Transverse colon (tissue), 3 donors: ENCODE measurements at regions not wholly inside any gene's neighbourhood (a gene's known extent, or its start where the extent isn't known, plus 50 kb on each side); places are given as distances from the start of the nearest gene placed in this dataset.

Experiments
- POLR2A ChIP-seq: fragments of 450-650 bp; IDR thresholded peaks from one replicate; pipeline ENCODE4 v1.6.1; 2016; ENCODE audit warnings: antibody characterized with exemption, mild to moderate bottlenecking, moderate library complexity
- TF ChIP-seq, protein P1 (sequence below), 5 experiments: fragments of 200-600 bp in 3 of 5; fragments of 450-650 bp in 2 of 5; sonication (generic) in 3 of 5; IDR thresholded peaks; 1 replicate in 2 of 5; 2 replicates in 3 of 5; pipeline ENCODE4 v1.5.1; 2016 to 2017; ENCODE audit warnings: antibody characterized with exemption in 5 of 5, inconsistent platforms in 3 of 5, mild to moderate bottlenecking in 2 of 5, moderate library complexity in 1 of 5

DNA sequence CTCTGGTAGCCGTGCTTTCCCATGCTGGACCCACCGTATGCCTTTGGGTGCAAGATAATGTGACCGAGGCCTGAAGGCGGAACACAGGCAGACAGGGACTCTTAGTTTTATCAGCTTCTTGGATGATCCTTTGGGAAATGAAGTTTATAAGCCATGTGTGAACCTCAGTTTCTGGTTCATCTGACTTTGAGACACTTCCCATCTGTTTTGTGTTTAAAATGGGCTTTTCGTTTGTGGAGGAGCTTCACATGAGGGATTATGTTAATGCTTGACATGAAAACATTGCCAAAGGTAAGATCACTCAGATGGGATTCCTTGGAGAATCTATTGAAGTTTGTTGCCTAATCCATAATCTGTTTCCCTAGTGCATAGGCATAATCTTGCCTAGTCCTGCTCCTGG is 249.8 kb upstream of the LYZL1 start:
- TF ChIP-seq, protein P1, sequence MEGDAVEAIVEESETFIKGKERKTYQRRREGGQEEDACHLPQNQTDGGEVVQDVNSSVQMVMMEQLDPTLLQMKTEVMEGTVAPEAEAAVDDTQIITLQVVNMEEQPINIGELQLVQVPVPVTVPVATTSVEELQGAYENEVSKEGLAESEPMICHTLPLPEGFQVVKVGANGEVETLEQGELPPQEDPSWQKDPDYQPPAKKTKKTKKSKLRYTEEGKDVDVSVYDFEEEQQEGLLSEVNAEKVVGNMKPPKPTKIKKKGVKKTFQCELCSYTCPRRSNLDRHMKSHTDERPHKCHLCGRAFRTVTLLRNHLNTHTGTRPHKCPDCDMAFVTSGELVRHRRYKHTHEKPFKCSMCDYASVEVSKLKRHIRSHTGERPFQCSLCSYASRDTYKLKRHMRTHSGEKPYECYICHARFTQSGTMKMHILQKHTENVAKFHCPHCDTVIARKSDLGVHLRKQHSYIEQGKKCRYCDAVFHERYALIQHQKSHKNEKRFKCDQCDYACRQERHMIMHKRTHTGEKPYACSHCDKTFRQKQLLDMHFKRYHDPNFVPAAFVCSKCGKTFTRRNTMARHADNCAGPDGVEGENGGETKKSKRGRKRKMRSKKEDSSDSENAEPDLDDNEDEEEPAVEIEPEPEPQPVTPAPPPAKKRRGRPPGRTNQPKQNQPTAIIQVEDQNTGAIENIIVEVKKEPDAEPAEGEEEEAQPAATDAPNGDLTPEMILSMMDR (IDR thresholded peaks at IDR 0.05), result no peak
- no peak for TF ChIP-seq POLR2A
